ENCODE measurements at regions not wholly inside any gene's neighbourhood (a gene's known extent, or its start where the extent isn't known, plus 50 kb on each side); places are given as distances from the start of the nearest gene placed in this dataset.

GRCh38 chr4:27233531-27233930 lies 372.9 kb downstream of the STIM2 start:
- TF ChIP-seq CTCF (IDR thresholded peaks at IDR 0.05) = no peak
- TF ChIP-seq POLR2A (IDR thresholded peaks at IDR 0.05) = no peak
